HepG2 (cell line): ENCODE measurements at regions not wholly inside any gene's neighbourhood (a gene's known extent, or its start where the extent isn't known, plus 50 kb on each side); places are given as distances from the start of the nearest gene placed in this dataset.

Experiments
- ATAC-seq: fragments of 200-7000 bp; cut with Tn5 transposase; 3 replicates; pipeline ENCODE4 v1.9.1; 2020; ENCODE audit warnings: mild to moderate bottlenecking, moderate library complexity
- BruUV-seq: library from RNA; stranded (reverse); fragments of 400-500 nt; replicated peaks from 2 replicates; lab custom pipeline; 2021; lab: Mats Ljungman, UMichigan
- CTCF ChIA-PET: fragments of 300-600 bp; formaldehyde crosslinking; extraction: SDS; loops from one replicate; lab custom pipeline; 2021; ENCODE audit warnings: low total read pairs, inconsistent platforms, low intra/inter-chr PET ratio; lab: Yijun Ruan, JAX
- POLR2A ChIA-PET: fragments of 350-600 bp; sonication (Branson Sonifier 250); formaldehyde crosslinking; loops from one replicate; lab custom pipeline; 2020; ENCODE audit warnings: antibody characterized with exemption, inconsistent platforms; lab: Yijun Ruan, JAX
- DNase-seq: peaks from one replicate; pipeline ENCODE4 v3.0.0-alpha.2; 2015; ENCODE audit warnings: low spot score
- FAIRE-seq: peaks from 3 replicates; lab custom pipeline; 2011; peaks lifted over from hg19 to GRCh38; lab: Jason Lieb, UNC
- H2AFZ ChIP-seq: one replicate; pipeline ENCODE4 v1.6.1; 2011; ENCODE audit warnings: low read length, inconsistent platforms
- H3K27ac ChIP-seq: fragments of 300-600 bp; 3 replicates; pipeline ENCODE4 v1.8.0; 2011; ENCODE audit warnings: mixed run types, mild to moderate bottlenecking, mixed read lengths, low read length, inconsistent platforms; ENCODE audit not compliant: insufficient read depth; ENCODE audit errors: extremely low read length
- H3K27me3 ChIP-seq, 2 experiments: fragments of 200-600 bp in 1 of 2; 2 replicates in 1 of 2; 3 replicates in 1 of 2; pipeline versions ENCODE4 v1.6.0 to v1.8.0; 2011; ENCODE audit warnings: low read length in 2 of 2, mild to moderate bottlenecking in 2 of 2, moderate library complexity in 2 of 2, inconsistent platforms in 1 of 2; ENCODE audit not compliant: insufficient read depth in 2 of 2, control insufficient read depth in 1 of 2
- H3K36me3 ChIP-seq, 2 experiments: fragments of 200-600 bp in 1 of 2; replicated peaks in 1 of 2; 2 replicates in 1 of 2; 3 replicates in 1 of 2; pipeline versions ENCODE4 v1.5.1 to v1.8.0; 2011; ENCODE audit warnings: low read length in 2 of 2, inconsistent platforms in 1 of 2; ENCODE audit not compliant: insufficient read depth in 2 of 2, control insufficient read depth in 1 of 2
- H3K4me1 ChIP-seq: 2 replicates; pipeline ENCODE4 v1.5.1; 2012; ENCODE audit warnings: low read length, inconsistent platforms; ENCODE audit not compliant: insufficient read depth
- H3K4me2 ChIP-seq: 2 replicates; pipeline ENCODE4 v1.6.0; 2011; ENCODE audit warnings: low read depth, low read length, inconsistent platforms
- H3K4me3 ChIP-seq, 3 experiments: fragments of 200-600 bp in 1 of 3; sonication (generic), shearing (Covaris generic) in 1 of 3; replicated peaks in 1 of 3; 2 replicates each; pipeline ENCODE4 v1.5.1; 2011 to 2016; ENCODE audit warnings: low read length in 3 of 3, inconsistent platforms in 2 of 3, low read depth in 2 of 3, mild to moderate bottlenecking in 2 of 3, control low read depth in 1 of 3, mixed read lengths in 1 of 3; ENCODE audit not compliant: insufficient read depth in 1 of 3
- H3K79me2 ChIP-seq: one replicate; pipeline ENCODE4 v1.6.1; 2011; ENCODE audit warnings: low read length, inconsistent platforms; ENCODE audit not compliant: insufficient read depth
- H3K9ac ChIP-seq: 2 replicates; pipeline ENCODE4 v1.6.0; 2011; ENCODE audit warnings: mild to moderate bottlenecking, low read depth, low read length, inconsistent platforms; ENCODE audit not compliant: insufficient read depth
- H3K9me3 ChIP-seq: 2 replicates; pipeline ENCODE4 v1.5.1; 2012; ENCODE audit warnings: mild to moderate bottlenecking, low read length
- H4K20me1 ChIP-seq: 2 replicates; pipeline ENCODE4 v1.6.0; 2011; ENCODE audit warnings: inconsistent platforms, mild to moderate bottlenecking, low read length, moderate library complexity; ENCODE audit not compliant: insufficient read depth
- WGBS: methylation state at CpG from one replicate; pipeline ENCODE4 v1.1.6; 2017; ENCODE audit warnings: low lambda C conversion rate; 5-methylcytosine and 5-hydroxymethylcytosine counted together
- in situ Hi-C: cut with HindIII; loops from 2 replicates; pipeline ENCODE4 v1.10.0; 2017; ENCODE audit warnings: low pct_unique_long_range_greater_than_20kb; ENCODE audit not compliant: extremely low pct_ligation_motif_present
- intact Hi-C: fragments of 100-400 bp; cut with micrococcal nuclease; formaldehyde crosslinking; loops from one replicate; pipeline ENCODE4 v1.10.0; 2022; ENCODE audit not compliant: unreplicated experiment
- TF ChIP-seq, protein P1 (sequence below): sonication (generic); formaldehyde crosslinking; IDR thresholded peaks from 2 replicates; pipeline ENCODE4 v1.4.0; 2020; ENCODE audit warnings: missing genetic modification reagents, borderline replicate concordance
- TF ChIP-seq, protein P2 (sequence below): sonication (generic); formaldehyde crosslinking; IDR thresholded peaks from 2 replicates; pipeline ENCODE4 v1.5.0; 2020; ENCODE audit warnings: missing genetic modification reagents

DNA sequence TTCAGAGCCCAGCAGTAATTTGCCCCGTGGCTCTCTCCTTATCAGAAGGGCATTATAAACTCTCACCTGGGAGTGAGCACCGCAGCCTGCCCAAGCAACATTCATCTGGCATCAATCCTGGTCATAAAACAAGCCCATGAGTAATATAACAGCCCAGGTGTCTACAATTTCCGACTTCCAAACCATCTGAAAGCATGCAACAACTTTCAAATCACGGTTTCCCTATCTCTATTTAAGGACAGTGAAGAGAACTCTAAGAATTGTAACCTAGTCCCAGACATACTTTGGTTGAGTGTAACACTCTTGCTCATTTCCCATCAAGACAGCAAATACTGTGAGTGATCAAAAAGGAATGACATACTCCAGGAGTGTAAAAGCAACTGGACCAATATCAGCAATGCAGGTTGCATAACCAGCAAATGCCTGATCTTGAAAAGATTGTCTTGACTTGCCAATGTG, 487.4 kb upstream of the SOX9 start:
- H2AFZ ChIP-seq, result no peak overlapping the region

More for the DNA sequence above, 487.4 kb upstream of the SOX9 start:
- Histone ChIP-seq H3K27ac (no peak overlapping the region), H3K4me1 (no peaks in the 10 kb centered on the region), H3K36me3 (no peaks in the 10 kb centered on the region), H3K27me3 (no peaks in the 10 kb centered on the region), H3K4me3 (no peak overlapping the region), H3K79me2 (no peaks in the 10 kb centered on the region), H3K4me2 (no peak overlapping the region), H4K20me1 (no peaks in the 10 kb centered on the region)
- 14% methylated on average over 4 of the region's 4 CpGs for WGBS
- in situ Hi-C loops, result no loop called here
- ChIA-PET POLR2A (no interaction called here), CTCF (no interaction called here)
- FAIRE-seq (no peak), DNase-seq (no peak), ATAC-seq (no peak)
- TF ChIP-seq, protein P1, sequence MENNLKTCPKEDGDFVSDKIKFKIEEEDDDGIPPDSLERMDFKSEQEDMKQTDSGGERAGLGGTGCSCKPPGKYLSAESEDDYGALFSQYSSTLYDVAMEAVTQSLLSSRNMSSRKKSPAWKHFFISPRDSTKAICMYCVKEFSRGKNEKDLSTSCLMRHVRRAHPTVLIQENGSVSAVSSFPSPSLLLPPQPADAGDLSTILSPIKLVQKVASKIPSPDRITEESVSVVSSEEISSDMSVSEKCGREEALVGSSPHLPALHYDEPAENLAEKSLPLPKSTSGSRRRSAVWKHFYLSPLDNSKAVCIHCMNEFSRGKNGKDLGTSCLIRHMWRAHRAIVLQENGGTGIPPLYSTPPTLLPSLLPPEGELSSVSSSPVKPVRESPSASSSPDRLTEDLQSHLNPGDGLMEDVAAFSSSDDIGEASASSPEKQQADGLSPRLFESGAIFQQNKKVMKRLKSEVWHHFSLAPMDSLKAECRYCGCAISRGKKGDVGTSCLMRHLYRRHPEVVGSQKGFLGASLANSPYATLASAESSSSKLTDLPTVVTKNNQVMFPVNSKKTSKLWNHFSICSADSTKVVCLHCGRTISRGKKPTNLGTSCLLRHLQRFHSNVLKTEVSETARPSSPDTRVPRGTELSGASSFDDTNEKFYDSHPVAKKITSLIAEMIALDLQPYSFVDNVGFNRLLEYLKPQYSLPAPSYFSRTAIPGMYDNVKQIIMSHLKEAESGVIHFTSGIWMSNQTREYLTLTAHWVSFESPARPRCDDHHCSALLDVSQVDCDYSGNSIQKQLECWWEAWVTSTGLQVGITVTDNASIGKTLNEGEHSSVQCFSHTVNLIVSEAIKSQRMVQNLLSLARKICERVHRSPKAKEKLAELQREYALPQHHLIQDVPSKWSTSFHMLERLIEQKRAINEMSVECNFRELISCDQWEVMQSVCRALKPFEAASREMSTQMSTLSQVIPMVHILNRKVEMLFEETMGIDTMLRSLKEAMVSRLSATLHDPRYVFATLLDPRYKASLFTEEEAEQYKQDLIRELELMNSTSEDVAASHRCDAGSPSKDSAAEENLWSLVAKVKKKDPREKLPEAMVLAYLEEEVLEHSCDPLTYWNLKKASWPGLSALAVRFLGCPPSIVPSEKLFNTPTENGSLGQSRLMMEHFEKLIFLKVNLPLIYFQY (CRISPR knock-in tag), result no peak
- TF ChIP-seq, protein P2, sequence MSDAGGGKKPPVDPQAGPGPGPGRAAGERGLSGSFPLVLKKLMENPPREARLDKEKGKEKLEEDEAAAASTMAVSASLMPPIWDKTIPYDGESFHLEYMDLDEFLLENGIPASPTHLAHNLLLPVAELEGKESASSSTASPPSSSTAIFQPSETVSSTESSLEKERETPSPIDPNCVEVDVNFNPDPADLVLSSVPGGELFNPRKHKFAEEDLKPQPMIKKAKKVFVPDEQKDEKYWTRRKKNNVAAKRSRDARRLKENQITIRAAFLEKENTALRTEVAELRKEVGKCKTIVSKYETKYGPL (CRISPR knock-in tag), result 0 out of 2 replicates have a peak, but pooled peaks have one; percentile 33
- TF ChIP-seq, all 625 proteins: peak for 1
- no peak overlapping the region for H3K9ac ChIP-seq
- intact Hi-C loops, result no loop called here
- H3K9me3 ChIP-seq, result no peaks in the 10 kb centered on the region
- BruUV-seq, result no TSS peak
